OCI-LY1 (cell line): ENCODE measurements at regions not wholly inside any gene's neighbourhood (a gene's known extent, or its start where the extent isn't known, plus 50 kb on each side); places are given as distances from the start of the nearest gene placed in this dataset.

Source experiments
- H2AFZ ChIP-seq: fragments of 200-600 bp; sonication (generic), shearing (Covaris generic); 2 replicates; pipeline ENCODE4 v1.6.0; 2014; ENCODE audit warnings: antibody characterized with exemption, mild to moderate bottlenecking, low read length
- H3F3A ChIP-seq: fragments of 200-600 bp; sonication (generic), shearing (Covaris generic); 2 replicates; pipeline ENCODE4 v1.6.0; 2014; ENCODE audit warnings: mild to moderate bottlenecking, antibody characterized with exemption, low read length, moderate library complexity; ENCODE audit not compliant: insufficient read depth
- H3K27ac ChIP-seq: fragments of 200-600 bp; sonication (generic); 2 replicates; pipeline ENCODE4 v1.5.1; 2014; ENCODE audit warnings: low read length, mixed run types, mild to moderate bottlenecking, low read depth; ENCODE audit not compliant: poor library complexity, severe bottlenecking
- H3K27me3 ChIP-seq: fragments of 200-600 bp; sonication (generic); 2 replicates; pipeline ENCODE4 v1.6.0; 2014; ENCODE audit warnings: antibody characterized with exemption, mild to moderate bottlenecking, low read length, moderate library complexity; ENCODE audit not compliant: insufficient read depth
- H3K36me3 ChIP-seq: fragments of 200-600 bp; sonication (generic); 2 replicates; pipeline ENCODE4 v1.6.1; 2014; ENCODE audit warnings: mild to moderate bottlenecking, antibody characterized with exemption, low read length, moderate library complexity, mixed read lengths; ENCODE audit not compliant: insufficient read depth
- H3K4me1 ChIP-seq: fragments of 200-600 bp; sonication (generic); 2 replicates; pipeline ENCODE4 v1.5.1; 2014; ENCODE audit warnings: mild to moderate bottlenecking, low read length, moderate library complexity; ENCODE audit not compliant: insufficient read depth, severe bottlenecking
- H3K4me2 ChIP-seq: fragments of 200-600 bp; sonication (generic), shearing (Covaris generic); 2 replicates; pipeline ENCODE4 v1.6.1; 2014; ENCODE audit warnings: low read length
- H3K4me3 ChIP-seq: fragments of 200-600 bp; sonication (generic); 2 replicates; pipeline ENCODE4 v1.5.1; 2014; ENCODE audit warnings: low read length, low read depth, mild to moderate bottlenecking, mixed read lengths; ENCODE audit not compliant: poor library complexity, severe bottlenecking
- H3K79me2 ChIP-seq: fragments of 200-600 bp; shearing (Covaris generic); 2 replicates; pipeline ENCODE4 v1.6.1; 2016; ENCODE audit warnings: mixed run types, low read length, mixed read lengths; ENCODE audit not compliant: insufficient read depth
- H3K9ac ChIP-seq: fragments of 200-600 bp; sonication (generic), shearing (Covaris generic); 2 replicates; pipeline ENCODE4 v1.6.1; 2014; ENCODE audit warnings: mild to moderate bottlenecking, low read length, mixed read lengths
- H3K9me2 ChIP-seq: fragments of 200-600 bp; sonication (generic), shearing (Covaris generic); 2 replicates; pipeline ENCODE4 v1.6.1; 2014; ENCODE audit warnings: low read depth, mild to moderate bottlenecking, low read length, mixed read lengths
- H3K9me3 ChIP-seq: fragments of 200-600 bp; shearing (Covaris generic); 2 replicates; pipeline ENCODE4 v1.6.1; 2014; ENCODE audit warnings: low read length, mixed read lengths
- H4K20me1 ChIP-seq: fragments of 200-600 bp; sonication (generic), shearing (Covaris generic); 2 replicates; pipeline ENCODE4 v1.6.0; 2016; ENCODE audit warnings: mild to moderate bottlenecking, low read length; ENCODE audit not compliant: insufficient read depth
- EZH2 ChIP-seq: fragments of 200-600 bp; sonication (generic), shearing (Covaris generic); IDR thresholded peaks from 2 replicates; pipeline ENCODE4 v1.8.0; 2017; ENCODE audit warnings: borderline replicate concordance, mixed run types, mild to moderate bottlenecking, antibody characterized with exemption, low read length, moderate library complexity, mixed read lengths
- TF ChIP-seq, protein P1 (sequence below): fragments of 200-600 bp; sonication (generic), shearing (Covaris generic); IDR thresholded peaks from 2 replicates; pipeline ENCODE4 v1.5.1; 2017; ENCODE audit warnings: mild to moderate bottlenecking, antibody characterized with exemption, low read length, moderate library complexity, mixed read lengths

DNA sequence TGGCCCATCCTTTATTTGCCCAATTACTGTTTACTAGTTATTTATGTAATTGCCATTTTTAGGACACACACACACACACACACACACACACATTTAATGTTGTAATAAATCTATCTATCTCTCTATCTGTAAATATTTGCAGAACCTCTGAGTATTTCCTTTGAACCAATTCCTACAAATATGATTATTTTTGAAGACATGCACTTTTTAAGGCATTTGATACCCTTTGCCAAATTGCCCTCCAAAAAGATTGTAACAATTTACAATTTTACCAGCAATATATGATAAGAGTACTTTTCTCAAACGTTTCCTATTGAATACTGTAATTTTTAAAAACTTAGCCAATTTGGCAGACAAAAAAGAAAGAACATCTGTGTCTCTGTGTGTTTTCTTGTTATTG, 143.8 kb upstream of the FOXF1 start:
- Histone ChIP-seq H3K4me2 (no peak overlapping the region), H3K36me3 (no peaks in the 10 kb centered on the region), H2AFZ (no peak overlapping the region), H3K9me3 (no peaks in the 10 kb centered on the region), H3K4me1 (no peaks in the 10 kb centered on the region), H4K20me1 (no peaks in the 10 kb centered on the region), H3K27me3 (no peaks in the 10 kb centered on the region; the same call in 1 of the 2 replicates), H3K9me2 (no peaks in the 10 kb centered on the region), H3F3A (no peaks in the 10 kb centered on the region), H3K27ac (no peak overlapping the region), H3K4me3 (no peak overlapping the region), H3K79me2 (no peaks in the 10 kb centered on the region), H3K9ac (no peak overlapping the region)
- TF ChIP-seq, protein P1, sequence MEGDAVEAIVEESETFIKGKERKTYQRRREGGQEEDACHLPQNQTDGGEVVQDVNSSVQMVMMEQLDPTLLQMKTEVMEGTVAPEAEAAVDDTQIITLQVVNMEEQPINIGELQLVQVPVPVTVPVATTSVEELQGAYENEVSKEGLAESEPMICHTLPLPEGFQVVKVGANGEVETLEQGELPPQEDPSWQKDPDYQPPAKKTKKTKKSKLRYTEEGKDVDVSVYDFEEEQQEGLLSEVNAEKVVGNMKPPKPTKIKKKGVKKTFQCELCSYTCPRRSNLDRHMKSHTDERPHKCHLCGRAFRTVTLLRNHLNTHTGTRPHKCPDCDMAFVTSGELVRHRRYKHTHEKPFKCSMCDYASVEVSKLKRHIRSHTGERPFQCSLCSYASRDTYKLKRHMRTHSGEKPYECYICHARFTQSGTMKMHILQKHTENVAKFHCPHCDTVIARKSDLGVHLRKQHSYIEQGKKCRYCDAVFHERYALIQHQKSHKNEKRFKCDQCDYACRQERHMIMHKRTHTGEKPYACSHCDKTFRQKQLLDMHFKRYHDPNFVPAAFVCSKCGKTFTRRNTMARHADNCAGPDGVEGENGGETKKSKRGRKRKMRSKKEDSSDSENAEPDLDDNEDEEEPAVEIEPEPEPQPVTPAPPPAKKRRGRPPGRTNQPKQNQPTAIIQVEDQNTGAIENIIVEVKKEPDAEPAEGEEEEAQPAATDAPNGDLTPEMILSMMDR: no peak
- TF ChIP-seq EZH2: no peak

DNA sequence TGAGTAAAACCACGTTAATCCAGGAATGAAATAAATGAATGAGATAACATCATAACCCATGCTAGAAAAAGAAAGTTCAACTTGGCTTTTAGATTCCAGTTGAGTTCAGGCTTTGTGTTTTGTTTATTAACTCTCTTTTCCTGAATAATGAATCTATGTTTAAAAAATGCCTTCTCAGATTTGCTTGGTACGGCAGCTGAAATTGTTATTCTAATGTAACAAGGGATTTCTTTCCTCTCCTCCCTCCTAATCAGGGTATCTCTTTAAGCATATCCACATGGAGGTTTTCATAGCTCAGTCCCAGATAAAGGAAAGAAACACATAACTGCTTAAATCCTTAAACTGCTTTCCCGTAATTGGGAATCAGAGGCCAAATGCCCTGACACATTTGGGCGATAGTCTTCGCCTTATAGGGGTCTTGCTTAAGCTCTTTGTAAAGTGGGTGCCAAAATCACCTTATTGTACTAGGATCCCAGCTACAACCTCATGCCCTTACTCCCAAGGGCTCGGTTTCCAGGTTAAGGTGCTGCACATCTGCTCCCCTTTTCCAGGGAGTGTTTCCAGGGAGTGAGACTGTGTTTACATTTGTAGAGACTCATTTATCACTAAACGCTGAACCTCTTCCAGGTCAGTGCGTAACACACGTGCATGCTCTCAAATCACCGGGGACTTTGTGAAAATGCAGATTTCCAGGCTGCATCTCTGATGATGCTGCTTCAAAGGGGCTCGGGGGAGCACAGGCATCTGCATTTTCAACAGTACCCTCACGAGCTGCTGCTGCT, 142.8 kb upstream of the FOXF1 start:
- Histone ChIP-seq H3K4me2 (no peak overlapping the region), H4K20me1 (no peaks in the 10 kb centered on the region), H3K36me3 (no peaks in the 10 kb centered on the region), H3K9ac (no peak overlapping the region), H3K4me3 (no peak overlapping the region), H3K27ac (no peak overlapping the region), H3K4me1 (no peaks in the 10 kb centered on the region), H2AFZ (no peak overlapping the region), H3K79me2 (no peaks in the 10 kb centered on the region), H3F3A (no peaks in the 10 kb centered on the region), H3K27me3 (no peaks in the 10 kb centered on the region; the same call in 1 of the 2 replicates), H3K9me2 (no peaks in the 10 kb centered on the region), H3K9me3 (no peaks in the 10 kb centered on the region)
- TF ChIP-seq, protein P1: no peak
- TF ChIP-seq EZH2: no peak

DNA sequence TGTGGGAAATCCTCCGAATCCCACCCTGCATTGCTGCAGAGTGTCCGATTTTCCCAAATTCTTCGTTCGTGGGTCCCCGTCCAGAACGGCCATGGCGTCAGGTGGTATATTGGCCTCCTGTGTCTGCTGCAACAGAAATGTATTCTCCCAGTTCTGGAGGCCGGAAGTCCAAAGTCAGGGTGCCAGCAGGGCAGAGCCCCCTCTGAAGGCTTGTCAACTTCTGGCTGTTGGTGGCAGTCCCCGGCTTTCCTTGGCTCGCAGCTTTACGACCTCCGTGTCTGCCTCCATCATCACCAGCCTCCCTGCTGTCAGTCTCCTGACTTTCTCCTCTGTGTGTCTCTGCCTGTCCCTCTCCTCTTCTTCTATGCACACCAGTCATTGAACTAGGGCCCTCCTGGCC, 142.1 kb upstream of the FOXF1 start:
- Histone ChIP-seq H3K9me3 (no peaks in the 10 kb centered on the region), H2AFZ (no peak overlapping the region), H3K4me2 (no peak overlapping the region), H3K36me3 (no peaks in the 10 kb centered on the region), H3K4me3 (no peak overlapping the region), H3K9ac (no peak overlapping the region), H3K27me3 (peaks cover 2% of the 10 kb centered on the region; the same call in 1 of the 2 replicates), H3K4me1 (no peaks in the 10 kb centered on the region), H3K79me2 (no peaks in the 10 kb centered on the region), H4K20me1 (no peaks in the 10 kb centered on the region), H3K27ac (no peak overlapping the region), H3F3A (no peaks in the 10 kb centered on the region), H3K9me2 (no peaks in the 10 kb centered on the region)
- TF ChIP-seq, protein P1: no peak
- TF ChIP-seq EZH2: no peak
